Astrocyte (in vitro differentiated cells and primary cell): ENCODE measurements at regions not wholly inside any gene's neighbourhood (a gene's known extent, or its start where the extent isn't known, plus 50 kb on each side); places are given as distances from the start of the nearest gene placed in this dataset.

Experiments used
- CTCF ChIP-seq: IDR thresholded peaks from 2 replicates; pipeline ENCODE4 v1.5.1; 2011; ENCODE audit warnings: low read depth, mild to moderate bottlenecking, inconsistent platforms, low read length, moderate library complexity; ENCODE audit not compliant: insufficient read depth
- EZH2 ChIP-seq: IDR thresholded peaks from 2 replicates; pipeline ENCODE4 v1.6.1; 2012; ENCODE audit warnings: mild to moderate bottlenecking, low read length, inconsistent platforms; ENCODE audit not compliant: insufficient read depth

- no peak for TF ChIP-seq CTCF
- TF ChIP-seq EZH2 = no peak
Observed at GRCh38 chr7:115805458-115805857, 225.1 kb downstream of the TFEC start.
